ENCODE measurements at regions not wholly inside any gene's neighbourhood (a gene's known extent, or its start where the extent isn't known, plus 50 kb on each side); places are given as distances from the start of the nearest gene placed in this dataset.

- Mint-ChIP-seq H3K4me3 (no peak overlapping the region), H3K27me3 (no peaks in the 10 kb centered on the region), H3K36me3 (no peaks in the 10 kb centered on the region), H3K4me1 (no peaks in the 10 kb centered on the region), H3K9me3 (no peaks in the 10 kb centered on the region), H3K27ac (no peak overlapping the region)
- ATAC-seq, result no peak
Measured at GRCh38 chr3:109210501-109210900, 74.0 kb downstream of the C3orf85 start.

- H3K4me3 Mint-ChIP-seq, result no peak overlapping the region
- H3K36me3 Mint-ChIP-seq, result no peaks in the 10 kb centered on the region
- no peak for ATAC-seq
- no peaks in the 10 kb centered on the region for H3K4me1 Mint-ChIP-seq
- no peaks in the 10 kb centered on the region for H3K27me3 Mint-ChIP-seq
- H3K9me3 Mint-ChIP-seq, result no peaks in the 10 kb centered on the region
- no peak overlapping the region for H3K27ac Mint-ChIP-seq
Measured at GRCh38 chr3:109211941-109212340, 75.4 kb downstream of the C3orf85 start.

GRCh38 chr3:109213321-109213720 is 76.8 kb downstream of the C3orf85 start:
- Mint-ChIP-seq H3K4me1 (no peaks in the 10 kb centered on the region), H3K4me3 (no peak overlapping the region)

GRCh38 chr3:109224333-109224732 is 87.8 kb downstream of the C3orf85 start:
- Mint-ChIP-seq H3K4me3 (no peak overlapping the region), H3K9me3 (peaks cover 2% of the 10 kb centered on the region), H3K27me3 (no peaks in the 10 kb centered on the region), H3K27ac (no peak overlapping the region), H3K36me3 (no peaks in the 10 kb centered on the region), H3K4me1 (no peaks in the 10 kb centered on the region)
- ATAC-seq, result peak; percentile 27

More at GRCh38 chr3:109213321-109213720, 76.8 kb downstream of the C3orf85 start:
- Mint-ChIP-seq H3K27me3 (no peaks in the 10 kb centered on the region), H3K27ac (no peak overlapping the region), H3K36me3 (no peaks in the 10 kb centered on the region), H3K9me3 (no peaks in the 10 kb centered on the region)
- ATAC-seq, result no peak

GRCh38 chr3:109225516-109225915 is 89.0 kb downstream of the C3orf85 start:
- no peak for ATAC-seq
- Mint-ChIP-seq H3K27ac (no peak overlapping the region), H3K27me3 (peaks cover 8% of the 10 kb centered on the region), H3K9me3 (no peaks in the 10 kb centered on the region), H3K4me1 (no peaks in the 10 kb centered on the region), H3K36me3 (no peaks in the 10 kb centered on the region), H3K4me3 (no peak overlapping the region)

GRCh38 chr3:109228391-109229080 is 87.8 kb downstream of the DPPA2 start:
- Mint-ChIP-seq H3K27ac (no peak overlapping the region), H3K4me1 (no peaks in the 10 kb centered on the region), H3K27me3 (peaks cover 8% of the 10 kb centered on the region), H3K36me3 (no peaks in the 10 kb centered on the region), H3K4me3 (no peak overlapping the region), H3K9me3 (peaks cover 3% of the 10 kb centered on the region)
- ATAC-seq, result no peak

GRCh38 chr3:109229174-109229847 is 87.0 kb downstream of the DPPA2 start:
- Mint-ChIP-seq H3K36me3 (no peaks in the 10 kb centered on the region), H3K27ac (no peak overlapping the region), H3K4me1 (no peaks in the 10 kb centered on the region), H3K9me3 (peaks cover 3% of the 10 kb centered on the region), H3K4me3 (no peak overlapping the region), H3K27me3 (peaks cover 8% of the 10 kb centered on the region)
- ATAC-seq, result no peak

- no peak for ATAC-seq
- H3K27me3 Mint-ChIP-seq, result peaks cover 8% of the 10 kb centered on the region
- H3K36me3 Mint-ChIP-seq, result no peaks in the 10 kb centered on the region
- H3K27ac Mint-ChIP-seq, result no peak overlapping the region
- H3K4me1 Mint-ChIP-seq, result no peaks in the 10 kb centered on the region
- H3K4me3 Mint-ChIP-seq, result no peak overlapping the region
- H3K9me3 Mint-ChIP-seq, result peaks cover 13% of the 10 kb centered on the region
Measured at GRCh38 chr3:109234300-109234699, 82.0 kb downstream of the DPPA2 start.

- ATAC-seq, result no peak
- no peaks in the 10 kb centered on the region for H3K27me3 Mint-ChIP-seq
- no peak overlapping the region for H3K27ac Mint-ChIP-seq
- no peak overlapping the region for H3K4me3 Mint-ChIP-seq
- H3K4me1 Mint-ChIP-seq, result no peaks in the 10 kb centered on the region
- peaks cover 5% of the 10 kb centered on the region for H3K9me3 Mint-ChIP-seq
- H3K36me3 Mint-ChIP-seq, result no peaks in the 10 kb centered on the region
Measured at GRCh38 chr3:109241459-109242186, 74.7 kb downstream of the DPPA2 start.

GRCh38 chr3:109242187-109242523 is 74.2 kb downstream of the DPPA2 start:
- H3K4me3 Mint-ChIP-seq, result no peak overlapping the region
- no peak overlapping the region for H3K27ac Mint-ChIP-seq
- H3K27me3 Mint-ChIP-seq, result no peaks in the 10 kb centered on the region
- ATAC-seq, result no peak
- H3K4me1 Mint-ChIP-seq, result no peaks in the 10 kb centered on the region
- peaks cover 4% of the 10 kb centered on the region for H3K9me3 Mint-ChIP-seq
- no peaks in the 10 kb centered on the region for H3K36me3 Mint-ChIP-seq

Data from stimulated activated memory B cell treated with anti-CD40 and anti-IgM and Interleukin-4, amounts not matched to agents 10 μg/mL and 1 μg/mL and 100 μg/mL, for 72 hours (primary cell).